ENCODE measurements at regions not wholly inside any gene's neighbourhood (a gene's known extent, or its start where the extent isn't known, plus 50 kb on each side); places are given as distances from the start of the nearest gene placed in this dataset.

DNA sequence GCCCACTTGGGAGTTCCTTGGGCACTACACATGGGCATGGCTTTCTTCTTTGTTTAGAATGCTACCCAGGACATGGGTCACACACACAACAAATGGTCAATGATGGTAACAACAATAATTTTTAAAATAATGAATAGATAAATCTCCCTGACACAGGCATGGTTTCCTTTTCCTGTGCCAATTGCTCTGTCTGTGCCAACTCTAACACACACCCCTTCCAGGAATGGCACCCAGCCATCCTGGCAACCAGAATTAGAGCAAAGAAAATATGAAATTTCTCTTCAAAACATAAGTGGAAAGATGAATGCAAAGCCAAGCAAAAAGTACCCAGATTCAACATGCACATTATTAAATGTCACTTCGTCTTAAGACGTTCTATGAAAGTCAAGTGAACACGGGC, 104.9 kb upstream of the SOX5 start:
- TF ChIP-seq FOXM1 (IDR thresholded peaks at IDR 0.05; ENCODE audit: borderline replicate concordance, low read depth) (no peak), YY1 (IDR thresholded peaks at IDR 0.05; ENCODE audit: low read depth) (no peak), RAD21 (IDR thresholded peaks at IDR 0.05; ENCODE audit: low read depth) (no peak)
- TF ChIP-seq, protein P1, sequence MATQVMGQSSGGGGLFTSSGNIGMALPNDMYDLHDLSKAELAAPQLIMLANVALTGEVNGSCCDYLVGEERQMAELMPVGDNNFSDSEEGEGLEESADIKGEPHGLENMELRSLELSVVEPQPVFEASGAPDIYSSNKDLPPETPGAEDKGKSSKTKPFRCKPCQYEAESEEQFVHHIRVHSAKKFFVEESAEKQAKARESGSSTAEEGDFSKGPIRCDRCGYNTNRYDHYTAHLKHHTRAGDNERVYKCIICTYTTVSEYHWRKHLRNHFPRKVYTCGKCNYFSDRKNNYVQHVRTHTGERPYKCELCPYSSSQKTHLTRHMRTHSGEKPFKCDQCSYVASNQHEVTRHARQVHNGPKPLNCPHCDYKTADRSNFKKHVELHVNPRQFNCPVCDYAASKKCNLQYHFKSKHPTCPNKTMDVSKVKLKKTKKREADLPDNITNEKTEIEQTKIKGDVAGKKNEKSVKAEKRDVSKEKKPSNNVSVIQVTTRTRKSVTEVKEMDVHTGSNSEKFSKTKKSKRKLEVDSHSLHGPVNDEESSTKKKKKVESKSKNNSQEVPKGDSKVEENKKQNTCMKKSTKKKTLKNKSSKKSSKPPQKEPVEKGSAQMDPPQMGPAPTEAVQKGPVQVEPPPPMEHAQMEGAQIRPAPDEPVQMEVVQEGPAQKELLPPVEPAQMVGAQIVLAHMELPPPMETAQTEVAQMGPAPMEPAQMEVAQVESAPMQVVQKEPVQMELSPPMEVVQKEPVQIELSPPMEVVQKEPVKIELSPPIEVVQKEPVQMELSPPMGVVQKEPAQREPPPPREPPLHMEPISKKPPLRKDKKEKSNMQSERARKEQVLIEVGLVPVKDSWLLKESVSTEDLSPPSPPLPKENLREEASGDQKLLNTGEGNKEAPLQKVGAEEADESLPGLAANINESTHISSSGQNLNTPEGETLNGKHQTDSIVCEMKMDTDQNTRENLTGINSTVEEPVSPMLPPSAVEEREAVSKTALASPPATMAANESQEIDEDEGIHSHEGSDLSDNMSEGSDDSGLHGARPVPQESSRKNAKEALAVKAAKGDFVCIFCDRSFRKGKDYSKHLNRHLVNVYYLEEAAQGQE (IDR thresholded peaks at IDR 0.05; ENCODE audit: low read depth), result no peak

Data from Ishikawa (cell line).